ENCODE measurements at regions not wholly inside any gene's neighbourhood (a gene's known extent, or its start where the extent isn't known, plus 50 kb on each side); places are given as distances from the start of the nearest gene placed in this dataset.

- Histone ChIP-seq H3K4me1 (ENCODE audit: insufficient read depth, low read length) (no peaks in the 10 kb centered on the region), H2AFZ (ENCODE audit: low read depth, low read length) (no peak overlapping the region), H3K79me2 (ENCODE audit: insufficient read depth, low read length) (no peaks in the 10 kb centered on the region), H3K36me3 (ENCODE audit: insufficient read depth, low read length) (no peaks in the 10 kb centered on the region), H3K4me2 (ENCODE audit: low read length) (no peak overlapping the region), H3K27ac (ENCODE audit: low read depth, low read length) (no peak overlapping the region), H3K4me3 (ENCODE audit: insufficient read depth, low read depth, low read length) (no peak overlapping the region), H3K9me3 (ENCODE audit: insufficient read depth, low read depth, low read length) (no peaks in the 10 kb centered on the region), H3K9ac (ENCODE audit: low read length) (no peak overlapping the region), H3K27me3 (ENCODE audit: insufficient read depth, low read length) (no peaks in the 10 kb centered on the region), H4K20me1 (ENCODE audit: insufficient read depth, low read length) (no peaks in the 10 kb centered on the region)
- peaks cover 2% of the 10 kb centered on the region for H3K27me3 Mint-ChIP-seq (ENCODE audit: low read depth, unreplicated experiment)
- TF ChIP-seq, protein P1, sequence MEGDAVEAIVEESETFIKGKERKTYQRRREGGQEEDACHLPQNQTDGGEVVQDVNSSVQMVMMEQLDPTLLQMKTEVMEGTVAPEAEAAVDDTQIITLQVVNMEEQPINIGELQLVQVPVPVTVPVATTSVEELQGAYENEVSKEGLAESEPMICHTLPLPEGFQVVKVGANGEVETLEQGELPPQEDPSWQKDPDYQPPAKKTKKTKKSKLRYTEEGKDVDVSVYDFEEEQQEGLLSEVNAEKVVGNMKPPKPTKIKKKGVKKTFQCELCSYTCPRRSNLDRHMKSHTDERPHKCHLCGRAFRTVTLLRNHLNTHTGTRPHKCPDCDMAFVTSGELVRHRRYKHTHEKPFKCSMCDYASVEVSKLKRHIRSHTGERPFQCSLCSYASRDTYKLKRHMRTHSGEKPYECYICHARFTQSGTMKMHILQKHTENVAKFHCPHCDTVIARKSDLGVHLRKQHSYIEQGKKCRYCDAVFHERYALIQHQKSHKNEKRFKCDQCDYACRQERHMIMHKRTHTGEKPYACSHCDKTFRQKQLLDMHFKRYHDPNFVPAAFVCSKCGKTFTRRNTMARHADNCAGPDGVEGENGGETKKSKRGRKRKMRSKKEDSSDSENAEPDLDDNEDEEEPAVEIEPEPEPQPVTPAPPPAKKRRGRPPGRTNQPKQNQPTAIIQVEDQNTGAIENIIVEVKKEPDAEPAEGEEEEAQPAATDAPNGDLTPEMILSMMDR (IDR thresholded peaks at IDR 0.05; ENCODE audit: insufficient read depth, low read depth, low read length), result no peak
- no peak for TF ChIP-seq EZH2 (IDR thresholded peaks at IDR 0.05; ENCODE audit: insufficient read depth, low read length)
- no peak overlapping the region for H3K27ac Mint-ChIP-seq (ENCODE audit: unreplicated experiment)
- no peaks in the 10 kb centered on the region for H3K9me3 Mint-ChIP-seq (ENCODE audit: unreplicated experiment)
- FAIRE-seq (no peak), DNase-seq (ENCODE audit: low read depth) (no peak)
- no peaks in the 10 kb centered on the region for H3K4me1 Mint-ChIP-seq (ENCODE audit: low read depth, unreplicated experiment)
- H3K36me3 Mint-ChIP-seq (ENCODE audit: low read depth, unreplicated experiment), result no peaks in the 10 kb centered on the region
- H3K4me3 Mint-ChIP-seq (ENCODE audit: unreplicated experiment), result no peak overlapping the region
These were observed 269.9 kb downstream of the TLR4 start for GRCh38 chr9:117974108-117974507.

- H3K9me3 Mint-ChIP-seq (ENCODE audit: unreplicated experiment), result no peaks in the 10 kb centered on the region
- Histone ChIP-seq H2AFZ (ENCODE audit: low read depth, low read length) (no peak overlapping the region), H3K79me2 (ENCODE audit: insufficient read depth, low read length) (no peaks in the 10 kb centered on the region), H3K9me3 (ENCODE audit: insufficient read depth, low read depth, low read length) (no peaks in the 10 kb centered on the region), H3K27me3 (ENCODE audit: insufficient read depth, low read length) (no peaks in the 10 kb centered on the region), H4K20me1 (ENCODE audit: insufficient read depth, low read length) (no peaks in the 10 kb centered on the region), H3K36me3 (ENCODE audit: insufficient read depth, low read length) (no peaks in the 10 kb centered on the region), H3K4me1 (ENCODE audit: insufficient read depth, low read length) (no peaks in the 10 kb centered on the region), H3K27ac (ENCODE audit: low read depth, low read length) (no peak overlapping the region), H3K4me2 (ENCODE audit: low read length) (no peak overlapping the region), H3K4me3 (ENCODE audit: insufficient read depth, low read depth, low read length) (no peak overlapping the region), H3K9ac (ENCODE audit: low read length) (no peak overlapping the region)
- no peaks in the 10 kb centered on the region for H3K36me3 Mint-ChIP-seq (ENCODE audit: low read depth, unreplicated experiment)
- no peak overlapping the region for H3K27ac Mint-ChIP-seq (ENCODE audit: unreplicated experiment)
- FAIRE-seq (no peak), DNase-seq (ENCODE audit: low read depth) (no peak)
- TF ChIP-seq, protein P1 (IDR thresholded peaks at IDR 0.05; ENCODE audit: insufficient read depth, low read depth, low read length), result no peak
- TF ChIP-seq EZH2 (IDR thresholded peaks at IDR 0.05; ENCODE audit: insufficient read depth, low read length), result no peak
- H3K27me3 Mint-ChIP-seq (ENCODE audit: low read depth, unreplicated experiment), result peaks cover 7% of the 10 kb centered on the region
- no peaks in the 10 kb centered on the region for H3K4me1 Mint-ChIP-seq (ENCODE audit: low read depth, unreplicated experiment)
- H3K4me3 Mint-ChIP-seq (ENCODE audit: unreplicated experiment), result no peak overlapping the region
These were observed 275.7 kb downstream of the TLR4 start for GRCh38 chr9:117979914-117980313.

DNA sequence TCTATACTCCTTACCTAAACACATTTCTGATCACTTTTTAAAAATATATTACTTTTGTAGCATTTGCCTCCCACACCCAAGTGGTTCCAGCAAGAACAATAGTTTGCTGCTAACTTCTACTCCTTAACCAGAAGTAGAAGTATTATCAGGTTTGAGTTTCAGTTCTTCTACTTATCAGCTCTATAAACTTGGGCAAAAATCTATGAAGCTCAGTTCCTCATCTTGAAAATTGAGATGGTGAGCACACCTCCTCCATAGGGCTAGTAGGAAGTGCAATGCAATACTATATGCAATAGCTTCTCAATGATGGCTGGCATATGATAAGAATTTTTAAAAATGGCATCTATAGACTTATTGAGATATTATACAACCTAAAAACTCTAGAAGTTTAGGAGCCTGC, 283.7 kb downstream of the TLR4 start:
- no peak overlapping the region for H3K27ac ChIP-seq (ENCODE audit: low read depth, low read length)
- no peaks in the 10 kb centered on the region for H3K9me3 ChIP-seq (ENCODE audit: insufficient read depth, low read depth, low read length)
- no peaks in the 10 kb centered on the region for H3K27me3 ChIP-seq (ENCODE audit: insufficient read depth, low read length)
- H3K27me3 Mint-ChIP-seq (ENCODE audit: low read depth, unreplicated experiment), result peaks cover 5% of the 10 kb centered on the region
- no peak overlapping the region for H3K4me3 ChIP-seq (ENCODE audit: insufficient read depth, low read depth, low read length)
- no peak overlapping the region for H3K9ac ChIP-seq (ENCODE audit: low read length)
- H3K4me1 ChIP-seq (ENCODE audit: insufficient read depth, low read length), result no peaks in the 10 kb centered on the region
- TF ChIP-seq EZH2 (IDR thresholded peaks at IDR 0.05; ENCODE audit: insufficient read depth, low read length), result no peak
- TF ChIP-seq, protein P1 (IDR thresholded peaks at IDR 0.05; ENCODE audit: insufficient read depth, low read depth, low read length), result no peak
- no peaks in the 10 kb centered on the region for H4K20me1 ChIP-seq (ENCODE audit: insufficient read depth, low read length)
- FAIRE-seq (no peak), DNase-seq (ENCODE audit: low read depth) (no peak)
- H3K36me3 Mint-ChIP-seq (ENCODE audit: low read depth, unreplicated experiment), result no peaks in the 10 kb centered on the region
- no peak overlapping the region for H2AFZ ChIP-seq (ENCODE audit: low read depth, low read length)
- H3K79me2 ChIP-seq (ENCODE audit: insufficient read depth, low read length), result no peaks in the 10 kb centered on the region
- no peak overlapping the region for H3K27ac Mint-ChIP-seq (ENCODE audit: unreplicated experiment)
- no peak overlapping the region for H3K4me2 ChIP-seq (ENCODE audit: low read length)
- no peaks in the 10 kb centered on the region for H3K9me3 Mint-ChIP-seq (ENCODE audit: unreplicated experiment)
- H3K4me3 Mint-ChIP-seq (ENCODE audit: unreplicated experiment), result no peak overlapping the region
- H3K36me3 ChIP-seq (ENCODE audit: insufficient read depth, low read length), result no peaks in the 10 kb centered on the region
- H3K4me1 Mint-ChIP-seq (ENCODE audit: low read depth, unreplicated experiment), result no peaks in the 10 kb centered on the region

Data from astrocyte (in vitro differentiated cells and primary cell).